HG03432 (cell line): ENCODE measurements at regions not wholly inside any gene's neighbourhood (a gene's known extent, or its start where the extent isn't known, plus 50 kb on each side); places are given as distances from the start of the nearest gene placed in this dataset.
"Not testable (repeated sequence)": the region's sequence is repeated elsewhere in the genome, so short reads cannot be mapped to it uniquely, and the experiment has no call there.

Experiments
- ATAC-seq: cut with Tn5 transposase; IDR thresholded peaks from one replicate; pipeline ENCODE4 v1.9.1; 2021; ENCODE audit warnings: mild to moderate bottlenecking, moderate library complexity; ENCODE audit not compliant: unreplicated experiment

DNA sequence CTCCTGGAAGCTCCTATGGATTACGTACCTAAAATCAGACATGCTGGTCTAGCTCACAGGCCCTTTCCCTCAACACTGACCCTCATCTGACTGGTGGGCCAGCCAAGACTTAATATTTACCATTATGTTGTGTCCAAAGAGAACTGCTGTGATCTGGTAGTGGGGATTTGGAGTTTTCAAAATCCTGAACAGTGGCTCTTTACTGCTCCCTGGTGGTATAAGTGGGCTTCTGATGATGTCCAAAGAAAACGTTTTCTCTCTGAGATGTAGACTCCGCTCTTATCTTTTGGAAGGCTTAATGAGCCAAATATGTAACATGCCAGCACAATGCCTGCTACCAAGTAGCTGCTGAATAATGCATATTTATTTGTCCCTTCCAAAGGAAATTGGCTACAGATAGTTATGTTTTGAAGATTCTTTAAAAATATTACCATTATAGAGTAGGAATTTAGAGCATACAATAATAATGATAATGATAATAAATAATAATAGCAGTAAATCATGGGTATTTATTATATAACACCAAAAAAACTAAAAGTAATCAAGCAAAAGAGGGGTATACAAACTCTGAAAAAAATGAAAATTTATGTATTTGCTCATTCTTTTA lies 406.6 kb upstream of the TNC start:
- ATAC-seq, result peak; percentile 55

DNA sequence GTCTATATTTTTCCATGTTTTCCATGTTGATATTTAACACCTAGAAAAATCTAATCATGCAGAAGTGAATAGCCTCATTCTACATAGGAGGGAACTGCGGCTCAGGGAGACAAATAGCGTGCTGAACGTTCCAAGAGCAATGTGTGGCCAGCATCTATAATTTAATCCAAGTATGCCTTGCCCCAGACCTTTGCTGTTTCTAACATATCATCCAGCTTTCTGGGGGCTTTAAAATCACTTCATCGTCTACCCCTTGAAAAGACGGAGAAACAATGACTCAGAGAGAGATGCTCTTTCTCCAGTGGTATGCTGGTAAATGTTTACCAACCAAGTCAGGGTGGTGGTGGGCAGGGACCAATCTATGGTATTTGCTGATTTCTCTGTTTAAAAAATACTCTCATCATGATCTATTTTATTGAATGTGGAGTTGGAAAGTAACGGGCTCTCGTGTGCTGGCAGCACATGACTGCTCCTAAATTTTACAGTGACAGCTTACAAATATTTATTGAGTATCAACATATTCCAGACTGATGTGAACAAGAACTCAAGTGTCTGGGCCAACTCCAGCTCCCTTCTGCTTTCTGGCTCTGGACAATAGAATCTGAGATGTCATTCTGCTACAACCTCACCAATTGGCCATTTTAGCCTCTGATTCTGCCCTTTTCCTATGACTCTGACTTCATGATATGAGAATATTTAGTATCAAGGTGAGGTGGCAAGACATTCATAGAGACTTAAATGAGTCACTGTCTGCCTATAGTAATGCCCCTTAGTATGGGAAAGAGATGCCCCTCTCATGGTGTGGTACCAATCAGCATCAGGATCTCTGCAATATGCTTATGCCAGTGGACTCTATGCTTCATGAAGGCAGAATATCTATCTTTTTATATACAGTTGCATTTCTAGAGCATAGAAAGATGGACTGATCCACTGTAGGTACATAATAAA lies 407.4 kb upstream of the TNC start:
- no peak for ATAC-seq

DNA sequence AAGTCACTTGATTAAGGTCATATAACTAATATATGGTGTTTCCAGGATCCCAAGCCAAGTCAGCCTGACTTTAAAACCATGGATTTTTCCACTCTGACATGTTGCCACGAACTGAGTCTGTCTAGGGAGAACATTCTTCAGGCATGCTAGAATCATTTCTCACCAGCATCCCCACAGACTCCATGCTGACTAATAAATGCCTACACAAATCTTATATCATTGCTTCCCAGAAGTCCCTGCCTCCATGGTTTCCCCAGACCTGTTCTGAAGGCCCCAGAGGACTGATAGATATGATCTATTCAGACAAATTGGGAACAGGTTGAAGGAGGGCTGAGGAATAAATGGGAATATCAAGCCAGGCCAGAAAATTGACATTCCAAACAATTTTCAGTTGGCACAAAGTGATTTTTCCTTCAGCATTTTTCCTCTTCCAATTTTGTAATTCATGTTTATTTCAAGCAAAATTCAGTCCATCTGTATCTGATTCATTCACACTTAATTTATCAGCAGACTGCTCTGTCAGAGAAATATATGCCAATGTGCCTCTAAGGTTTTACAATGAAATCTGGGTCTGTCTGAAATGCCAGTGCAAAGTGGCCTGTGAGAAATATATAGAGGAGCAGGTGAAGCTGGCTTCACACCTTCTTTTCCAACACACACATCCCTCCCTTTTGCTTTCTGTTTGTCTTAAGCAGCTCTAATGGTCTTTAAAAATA lies 413.6 kb upstream of the TNC start:
- no peak for ATAC-seq

DNA sequence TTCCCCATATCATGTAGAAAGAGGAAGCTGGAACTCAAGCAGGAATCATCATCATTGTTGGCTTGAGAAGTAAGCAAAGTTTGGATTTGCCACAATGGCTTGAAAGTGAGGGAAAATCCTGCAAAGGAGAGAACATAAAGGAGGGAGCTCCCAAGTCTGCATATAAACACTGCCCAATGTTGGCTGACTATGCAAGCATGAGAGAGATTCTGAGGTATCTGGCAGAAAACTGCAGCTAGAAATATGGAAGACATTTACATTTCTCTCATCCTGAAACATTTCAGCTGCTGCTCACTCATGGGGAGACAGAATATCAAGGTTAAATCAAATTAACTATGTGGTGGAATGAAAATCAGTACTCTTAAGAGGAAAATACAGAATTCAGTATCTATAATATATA lies 415.6 kb upstream of the TNC start:
- ATAC-seq, result no peak

DNA sequence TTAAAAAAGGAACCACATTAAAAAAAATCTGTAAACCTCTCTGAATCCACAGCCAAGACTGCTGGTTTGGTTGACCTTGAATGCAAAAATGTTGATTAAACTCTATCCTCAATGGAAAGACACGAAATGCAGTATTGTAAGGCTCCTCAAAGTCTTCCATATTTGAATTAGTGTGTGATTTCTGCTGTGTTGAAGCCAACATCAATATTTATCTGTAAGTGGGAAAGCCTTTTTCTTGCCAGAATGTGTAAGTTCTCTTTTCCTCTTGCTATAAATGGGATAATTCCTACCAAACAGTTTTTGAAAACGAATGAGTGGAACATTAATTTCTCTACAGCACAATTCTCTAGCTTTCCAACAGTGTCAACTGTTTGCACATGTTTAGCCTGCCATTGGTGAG lies 422.1 kb upstream of the TNC start:
- ATAC-seq, result no peak

DNA sequence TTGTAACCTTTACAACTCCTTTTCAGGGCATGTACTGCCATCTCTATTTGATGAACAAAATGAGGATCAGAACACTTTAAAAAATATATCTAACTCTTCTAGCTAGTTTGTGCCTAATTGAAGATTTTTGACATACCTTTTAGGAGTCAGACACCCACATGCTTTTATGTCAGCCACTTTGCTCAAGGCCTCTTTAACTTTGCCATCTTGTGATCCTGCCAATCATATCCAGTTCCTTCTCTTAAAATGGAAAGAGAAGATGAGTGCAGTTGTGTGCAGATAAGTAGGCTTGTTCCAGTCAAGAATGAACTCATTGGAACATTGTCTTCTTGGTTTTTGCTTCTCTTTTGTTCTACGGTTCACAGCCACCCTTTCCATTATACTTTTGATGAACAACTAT lies 425.6 kb upstream of the TNC start:
- ATAC-seq, result no peak

DNA sequence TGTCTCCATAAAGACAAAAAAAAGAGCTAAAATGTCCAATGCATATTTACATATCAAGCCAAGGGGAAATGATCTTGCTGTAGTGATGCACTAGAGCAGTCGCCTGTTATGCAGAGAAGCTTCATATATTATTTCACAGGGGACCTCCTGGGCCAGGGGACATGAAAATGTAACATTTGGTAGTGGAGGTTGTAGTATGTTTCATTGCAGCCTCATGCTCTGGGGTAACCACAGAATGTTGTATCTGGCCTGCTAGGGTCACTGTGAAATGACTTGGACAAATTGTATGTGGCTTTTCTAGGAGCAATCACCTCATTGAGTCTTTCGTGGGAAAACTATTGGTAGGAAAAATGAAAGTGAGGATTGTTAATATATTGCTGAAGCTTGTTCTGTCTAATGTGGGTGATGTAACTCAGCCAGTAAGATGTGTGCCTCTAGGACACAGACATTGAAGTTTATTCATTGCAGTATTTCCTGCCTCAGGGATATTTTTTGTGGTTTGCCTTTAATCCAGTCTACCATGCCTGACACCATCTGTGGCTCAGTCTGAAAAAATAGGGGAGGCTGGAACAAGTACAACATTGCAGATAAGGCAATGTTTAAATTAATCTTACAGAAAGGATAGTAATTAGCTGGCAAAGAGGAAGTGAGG lies 430.8 kb upstream of the TNC start:
- ATAC-seq, result no peak

DNA sequence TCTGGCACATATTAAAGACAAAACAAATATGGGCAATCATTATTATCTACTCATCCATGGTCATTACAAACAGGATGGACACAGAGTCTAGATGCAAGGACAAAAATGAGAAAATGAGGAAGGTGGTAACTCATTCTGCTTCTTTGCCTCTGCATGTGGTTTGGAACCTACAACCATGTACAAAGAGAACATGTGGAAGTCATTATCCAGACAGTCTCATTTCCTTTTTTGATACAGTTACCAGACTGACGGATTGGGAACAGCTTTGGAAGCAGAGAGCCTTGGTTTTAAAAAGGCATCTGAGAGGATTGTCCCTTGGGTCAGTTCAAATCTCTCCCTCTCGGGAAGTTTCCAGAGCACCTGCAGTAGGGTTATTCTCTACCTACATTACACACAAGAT lies 433.4 kb upstream of the TNC start:
- ATAC-seq, result no peak

DNA sequence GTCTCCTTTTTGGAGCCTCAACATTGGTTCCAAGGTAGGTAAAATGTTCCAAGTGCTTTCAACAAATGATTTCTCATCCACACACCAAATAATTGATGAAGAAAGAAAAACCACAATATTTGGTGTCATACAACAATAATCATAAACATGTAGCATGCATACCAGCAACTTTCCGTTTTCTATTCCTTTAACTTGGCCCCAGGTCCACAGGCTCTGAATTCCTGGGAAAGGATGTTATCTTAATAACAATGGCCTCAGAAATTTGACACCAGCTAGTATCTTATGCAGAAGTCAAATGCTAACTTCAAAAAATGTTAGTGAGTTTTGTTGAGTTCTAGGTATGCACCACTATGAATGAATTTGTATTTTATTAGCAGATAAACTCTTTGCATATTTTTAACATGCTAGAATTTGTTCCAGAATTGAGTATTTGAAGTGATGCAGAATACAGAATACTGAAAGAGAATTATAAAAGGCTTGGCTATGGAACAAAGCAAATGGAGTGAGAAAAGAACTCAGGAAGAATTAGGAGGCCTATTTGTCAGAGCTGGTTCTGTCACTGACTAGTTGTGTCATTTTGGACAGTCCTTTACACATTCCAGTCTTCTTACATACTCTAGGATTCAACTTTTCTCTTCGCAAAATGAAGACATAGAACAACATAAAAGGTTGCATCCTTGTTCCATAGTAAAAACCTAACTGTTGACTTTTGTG lies 435.3 kb upstream of the TNC start:
- no peak for ATAC-seq

DNA sequence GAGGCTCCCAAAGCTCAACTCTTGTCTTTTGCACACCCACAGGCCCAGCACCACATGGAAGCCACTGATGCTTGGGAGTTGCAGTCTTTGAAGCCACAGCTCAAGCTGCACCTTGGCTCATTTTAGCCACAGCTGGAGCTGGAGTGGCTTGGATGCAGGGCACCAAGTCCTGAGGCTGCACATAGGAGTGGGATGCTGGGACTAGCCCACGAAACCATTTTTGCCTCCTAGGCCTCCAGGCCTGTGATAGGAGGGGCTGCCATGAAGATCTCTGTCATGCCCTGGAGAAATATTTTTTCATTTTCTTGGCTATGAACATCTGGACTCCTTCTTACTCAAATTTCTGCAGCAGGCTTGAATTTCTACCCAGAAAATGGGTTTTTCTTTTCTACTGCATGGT lies 438.5 kb upstream of the TNC start:
- no peak for ATAC-seq

DNA sequence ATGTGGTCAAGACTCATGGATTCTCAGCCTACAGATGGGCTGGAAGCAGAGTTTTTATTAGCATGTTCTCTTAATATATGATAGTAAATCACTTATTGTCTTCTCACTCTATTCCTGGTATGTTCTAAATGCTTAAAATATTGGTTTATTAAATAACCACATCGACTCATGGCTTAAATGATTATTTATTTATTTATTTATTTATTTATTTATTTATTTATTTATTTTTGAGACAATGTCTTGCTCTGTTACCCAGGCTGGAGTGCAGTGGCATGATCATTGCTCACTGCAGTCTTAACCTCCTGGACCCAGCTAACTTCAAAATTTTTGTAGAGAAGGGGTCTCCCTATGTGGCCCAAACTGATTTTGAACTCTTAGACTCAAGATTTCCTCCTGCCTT lies 457.2 kb upstream of the TNC start:
- ATAC-seq, result no peak

DNA sequence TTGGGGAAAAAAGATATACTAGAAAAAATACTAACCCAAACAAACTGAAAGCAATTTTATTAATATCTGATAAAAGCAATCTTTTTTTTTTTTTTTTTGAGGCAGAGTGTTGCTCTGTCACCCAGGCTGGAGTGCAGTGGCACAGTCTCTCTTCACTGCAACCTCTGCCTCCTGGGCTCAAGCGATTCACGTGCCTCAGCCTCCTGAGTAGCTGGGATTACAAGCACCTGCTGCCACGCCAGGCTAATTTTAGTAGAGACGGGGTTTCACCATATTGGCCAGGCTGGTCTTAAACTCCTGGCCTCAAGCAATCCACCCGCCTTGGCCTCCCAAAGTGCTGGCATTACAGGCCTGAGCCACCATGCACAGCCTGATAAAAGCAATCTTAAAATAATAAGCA lies 467.5 kb upstream of the TNC start:
- ATAC-seq, result not testable (repeated sequence)

DNA sequence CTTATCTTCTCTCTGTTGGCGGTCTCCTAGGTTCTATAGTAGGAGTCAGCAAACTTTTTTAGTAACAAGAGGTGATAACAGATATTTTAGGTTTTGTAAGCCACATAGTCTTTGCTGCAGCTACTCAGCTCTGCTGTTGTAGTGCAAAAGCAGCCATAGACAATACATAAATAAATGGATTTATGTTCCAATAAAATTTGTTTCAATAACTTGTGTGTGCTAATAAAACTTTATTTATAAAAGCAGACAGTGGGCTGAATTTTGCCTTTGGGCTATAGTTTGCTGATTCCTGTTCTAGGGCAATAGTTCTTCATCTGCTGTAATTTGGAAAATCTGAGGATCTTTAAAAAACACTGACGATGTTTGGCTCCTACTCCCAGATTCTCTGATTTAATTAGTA lies 469.4 kb upstream of the TNC start:
- ATAC-seq, result no peak

DNA sequence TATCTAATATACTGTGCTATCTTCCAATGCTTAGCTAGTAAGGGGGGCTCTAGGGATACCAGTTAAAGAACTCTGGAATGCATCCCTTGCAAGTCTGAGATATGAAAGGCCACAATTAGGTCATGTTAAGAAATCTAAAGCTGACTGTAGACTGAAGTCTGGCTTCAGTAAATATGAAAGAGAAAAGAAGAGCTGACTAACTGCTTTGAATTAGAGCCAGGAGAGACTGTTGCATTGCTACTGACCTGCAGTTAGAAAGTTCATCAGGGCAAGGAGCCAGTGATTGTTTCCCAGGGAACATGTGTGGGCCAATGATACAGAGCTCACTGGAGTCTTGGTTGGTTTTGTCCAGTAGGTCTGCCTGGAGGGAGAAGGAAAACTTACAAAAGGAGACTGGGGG lies 472.1 kb upstream of the TNC start:
- no peak for ATAC-seq

DNA sequence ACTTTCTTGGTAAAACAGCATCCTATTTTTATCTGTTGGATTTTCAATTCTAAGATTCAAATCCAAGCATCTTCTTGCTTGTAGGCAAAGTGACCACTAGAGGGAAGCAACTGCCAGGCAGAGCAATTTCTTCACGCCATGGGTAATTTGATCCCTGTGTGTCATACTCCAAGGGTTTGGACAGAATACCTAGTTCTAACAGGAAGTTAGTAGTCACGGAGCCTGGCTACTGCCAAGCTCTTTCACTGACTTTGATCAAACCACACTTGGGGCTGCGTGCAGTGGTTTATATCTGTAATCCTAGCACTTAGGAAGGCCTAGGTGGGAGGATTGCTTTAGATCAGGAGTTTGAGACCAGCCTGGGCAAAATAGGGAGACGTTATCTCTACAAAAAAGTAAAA lies 473.6 kb upstream of the TNC start:
- peak; percentile 69 for ATAC-seq

DNA sequence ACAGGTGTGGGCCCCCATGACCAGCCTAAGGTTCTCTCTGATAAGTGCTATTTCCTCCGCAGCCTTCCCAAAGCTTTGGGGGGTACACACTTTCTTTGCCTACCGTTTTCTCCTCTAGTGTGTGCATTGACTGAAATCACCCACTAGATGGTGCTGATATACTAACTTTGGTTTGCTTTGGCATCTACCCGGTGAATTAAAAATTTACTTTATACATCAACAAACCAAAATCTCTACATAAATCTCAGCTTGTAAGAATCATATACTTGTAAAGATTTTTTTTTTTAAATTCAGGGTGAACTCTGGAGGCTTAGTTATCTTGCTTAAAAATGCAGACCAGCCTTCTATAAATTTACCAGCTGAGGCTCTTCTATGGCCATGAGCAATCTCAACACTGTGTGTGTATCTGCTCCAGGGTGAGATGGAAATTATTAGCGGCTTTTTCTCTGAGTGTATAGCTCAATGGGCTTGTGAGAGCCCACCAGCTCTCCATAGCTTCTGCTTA lies 475.7 kb upstream of the TNC start:
- ATAC-seq, result peak; percentile 65

DNA sequence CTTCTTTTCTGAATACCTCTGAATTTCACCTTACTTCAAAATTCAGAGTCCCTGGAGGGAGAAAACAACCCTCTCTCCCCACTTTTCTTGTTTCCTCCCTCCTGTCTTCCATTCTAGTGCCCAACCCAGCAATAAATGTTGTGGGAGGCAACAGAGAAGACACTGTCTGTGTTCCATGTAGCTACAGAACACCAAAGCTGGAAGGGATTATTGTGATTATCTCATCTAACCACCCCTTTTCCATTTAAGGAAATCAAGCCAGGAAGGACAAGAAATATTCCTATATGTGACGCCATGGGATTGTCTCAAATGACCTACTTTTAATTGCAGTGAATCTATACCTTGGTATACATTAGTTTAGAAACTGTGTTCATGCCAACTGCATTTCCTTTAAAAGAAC lies 476.6 kb upstream of the TNC start:
- ATAC-seq, result no peak

DNA sequence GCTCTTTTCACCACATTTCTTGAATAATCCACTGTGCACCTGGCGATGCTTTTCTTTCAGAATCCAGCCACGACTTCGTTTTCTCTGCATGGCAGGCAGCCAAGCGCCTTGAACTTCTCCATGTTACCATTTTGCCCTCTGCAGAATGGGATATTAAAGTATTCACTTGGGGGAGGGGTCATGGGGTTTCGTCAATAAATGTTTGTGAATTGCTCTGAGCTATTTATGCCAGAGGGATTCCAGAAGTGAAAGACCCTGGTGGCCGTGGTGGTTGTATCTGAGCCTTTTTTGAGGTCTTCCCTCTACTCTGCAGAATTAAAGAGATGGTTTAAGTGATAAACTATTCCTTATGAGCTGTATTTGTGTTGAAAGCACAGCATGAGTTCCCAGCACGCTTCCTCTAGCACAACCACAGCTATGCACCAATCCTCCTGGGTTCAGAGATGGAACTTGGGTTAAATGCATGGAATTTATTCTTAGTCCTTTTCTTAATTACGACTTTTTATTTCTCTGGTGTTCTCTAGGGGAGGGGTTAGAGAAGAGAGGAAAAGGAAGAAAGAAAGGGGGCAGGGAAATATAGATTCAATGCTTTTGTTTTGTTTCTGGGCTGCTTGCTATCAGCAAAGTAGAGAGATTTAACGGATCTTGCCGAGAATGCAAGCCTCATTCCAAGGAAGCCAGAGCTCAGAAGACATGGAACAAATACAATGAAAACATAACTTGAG lies 478.2 kb upstream of the TNC start:
- ATAC-seq, result no peak

DNA sequence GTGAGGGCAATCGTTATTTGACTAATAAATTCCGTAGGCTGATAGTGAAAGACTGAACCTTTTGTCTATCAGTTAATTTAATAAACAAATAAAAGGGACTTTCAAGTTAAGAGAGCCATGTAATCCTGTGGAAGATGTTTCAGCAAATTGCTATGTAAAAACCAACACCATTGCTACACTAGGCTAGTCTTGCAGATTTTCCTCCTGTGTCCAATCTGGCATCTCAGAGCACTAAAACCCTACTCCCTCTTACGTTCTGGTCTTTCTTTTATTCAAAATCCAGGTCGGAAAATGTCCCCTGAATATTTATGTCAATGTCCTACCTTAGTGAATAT lies 478.8 kb upstream of the TNC start:
- no peak for ATAC-seq

DNA sequence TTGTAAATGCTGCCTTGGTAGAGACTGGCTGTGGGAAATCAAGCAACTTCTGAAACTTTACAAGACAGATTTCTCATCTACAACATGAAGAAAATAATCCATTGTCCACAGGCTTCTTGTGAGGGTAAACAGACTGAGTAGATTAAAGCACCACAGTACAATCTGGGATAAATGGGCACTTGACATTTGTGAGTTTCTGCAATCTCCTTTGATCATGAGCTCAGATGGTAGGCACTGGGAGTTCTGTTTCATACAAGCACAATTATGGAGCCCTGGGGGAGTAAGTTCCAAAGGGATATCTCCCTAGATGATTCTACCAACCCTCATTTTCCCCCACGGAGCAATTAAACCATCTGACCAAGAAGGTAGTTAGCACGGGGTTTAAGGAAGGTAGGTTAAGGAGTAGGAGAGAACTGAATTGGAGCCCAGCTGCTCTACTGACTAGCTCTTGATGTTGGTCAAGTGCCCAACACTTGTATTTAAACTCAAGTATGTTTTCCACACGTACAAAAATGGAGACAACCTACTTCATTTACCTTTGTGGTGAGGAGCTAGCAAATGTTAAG lies 479.5 kb upstream of the TNC start:
- no peak for ATAC-seq
